ENCODE measurements at regions not wholly inside any gene's neighbourhood (a gene's known extent, or its start where the extent isn't known, plus 50 kb on each side); places are given as distances from the start of the nearest gene placed in this dataset.

DNA sequence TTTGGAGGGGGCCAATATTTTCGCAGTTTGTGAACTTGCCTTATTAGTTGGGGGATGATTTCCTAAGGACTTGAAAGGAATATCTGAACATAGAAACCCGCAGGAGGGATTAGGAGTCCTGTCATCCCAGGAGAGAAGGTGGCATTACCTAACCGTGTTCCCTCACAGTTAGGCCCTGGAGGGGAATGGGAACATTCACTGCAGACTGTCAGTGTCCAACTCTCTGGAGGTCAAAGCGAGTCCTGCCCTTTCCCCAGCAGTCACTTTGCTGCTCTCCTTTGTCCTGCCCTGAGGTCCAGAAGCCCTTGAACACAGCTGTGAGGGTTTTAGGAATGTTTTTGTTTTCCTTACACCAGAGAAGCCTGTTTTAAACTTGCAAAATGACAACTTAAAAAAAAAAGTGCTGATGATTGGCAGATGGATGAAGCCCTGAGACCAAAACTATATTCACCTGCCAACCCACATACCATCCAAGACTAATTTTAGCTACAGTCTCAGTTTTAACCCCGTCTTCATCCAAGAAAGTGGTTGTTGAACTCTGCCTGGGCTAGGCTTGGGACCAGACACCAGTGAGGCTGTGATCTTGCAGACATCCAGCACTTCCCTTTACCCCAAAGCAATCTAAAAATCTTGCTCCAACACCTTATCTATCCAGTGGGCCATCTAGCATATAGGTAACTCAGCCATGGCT, 90.5 kb upstream of the MEX3C start:
- Mint-ChIP-seq H3K36me3 (ENCODE audit: low read depth) (no peaks in the 10 kb centered on the region), H3K9me3 (peaks cover 21% of the 10 kb centered on the region)

DNA sequence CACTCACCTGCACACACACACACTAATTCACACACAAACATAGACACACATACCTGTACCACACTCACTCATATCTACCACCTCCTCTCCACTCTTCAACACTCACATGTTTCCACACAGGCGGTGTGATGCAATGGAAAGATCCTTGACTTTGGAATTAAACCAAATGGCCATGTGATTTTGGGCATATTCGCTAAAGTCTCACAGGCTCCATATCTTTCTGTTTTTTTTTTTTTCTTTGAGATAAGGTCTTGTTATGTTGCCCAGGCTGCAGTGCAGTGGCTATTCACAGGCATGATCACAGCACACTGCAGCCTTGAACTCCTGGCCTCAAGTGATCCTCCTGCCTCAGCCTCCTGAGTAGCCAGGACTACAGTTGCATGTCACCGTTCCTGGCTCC, 91.1 kb upstream of the MEX3C start:
- no peak overlapping the region for H3K27ac Mint-ChIP-seq
- H3K9me3 Mint-ChIP-seq = peaks cover 21% of the 10 kb centered on the region

More for the DNA sequence above, 90.5 kb upstream of the MEX3C start:
- H3K4me1 Mint-ChIP-seq (ENCODE audit: low read depth) = no peaks in the 10 kb centered on the region
- H3K4me3 Mint-ChIP-seq = no peak overlapping the region
- no peak overlapping the region for H3K27ac Mint-ChIP-seq
- no peaks in the 10 kb centered on the region for H3K27me3 Mint-ChIP-seq
- intact Hi-C loops (cut with micrococcal nuclease) = no loop called here

DNA sequence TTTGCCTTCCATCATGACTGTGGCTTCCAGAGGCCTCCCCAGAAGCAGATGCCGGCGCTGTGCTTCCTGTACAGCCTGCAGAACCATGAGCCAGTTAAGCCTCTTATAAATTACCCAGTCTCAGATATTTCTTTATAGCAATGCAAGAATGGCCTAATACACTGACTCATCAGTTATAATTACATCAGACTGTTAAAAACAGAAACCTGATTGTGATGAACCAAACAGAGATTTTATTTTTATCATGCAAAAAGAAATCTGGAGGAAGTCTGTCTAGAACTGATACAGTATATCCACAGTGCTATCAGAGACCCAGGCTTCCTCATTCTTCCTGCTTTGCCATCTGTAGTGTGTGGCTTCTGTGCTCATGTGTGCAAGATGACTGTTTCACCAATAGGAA, 93.4 kb upstream of the MEX3C start:
- Mint-ChIP-seq H3K9me3 (peaks cover 21% of the 10 kb centered on the region), H3K27me3 (no peaks in the 10 kb centered on the region), H3K36me3 (ENCODE audit: low read depth) (no peaks in the 10 kb centered on the region), H3K27ac (no peak overlapping the region), H3K4me1 (ENCODE audit: low read depth) (no peaks in the 10 kb centered on the region), H3K4me3 (no peak overlapping the region)
- intact Hi-C loops (cut with micrococcal nuclease) = no loop called here

More for the DNA sequence above, 91.1 kb upstream of the MEX3C start:
- H3K36me3 Mint-ChIP-seq (ENCODE audit: low read depth) = no peaks in the 10 kb centered on the region
- H3K4me1 Mint-ChIP-seq (ENCODE audit: low read depth) = no peaks in the 10 kb centered on the region
- no peak overlapping the region for H3K4me3 Mint-ChIP-seq
- H3K27me3 Mint-ChIP-seq = no peaks in the 10 kb centered on the region
- intact Hi-C loops (cut with micrococcal nuclease) = no loop called here

DNA sequence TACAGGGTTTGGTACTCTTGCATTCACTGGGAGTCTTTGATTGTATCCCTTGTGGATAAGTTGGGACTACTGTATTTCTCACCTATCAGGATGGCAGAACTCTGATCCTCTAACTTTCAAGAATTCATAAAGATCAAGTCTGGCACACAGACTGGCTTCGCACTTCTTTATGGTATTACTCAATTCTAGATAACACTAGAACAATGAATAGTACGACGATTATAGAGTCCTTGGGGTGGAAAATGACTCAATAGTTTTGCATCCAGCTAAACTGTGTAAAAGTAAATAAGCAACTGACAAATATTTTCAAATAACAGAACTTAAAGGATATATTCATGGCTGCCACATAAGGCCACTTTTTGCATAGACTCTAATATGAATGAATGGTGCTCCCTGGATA, 103.4 kb upstream of the MEX3C start:
- H3K9me3 Mint-ChIP-seq = peaks cover 4% of the 10 kb centered on the region
- no peaks in the 10 kb centered on the region for H3K4me1 Mint-ChIP-seq (ENCODE audit: low read depth)
- no peaks in the 10 kb centered on the region for H3K36me3 Mint-ChIP-seq (ENCODE audit: low read depth)
- H3K27me3 Mint-ChIP-seq = peaks cover 2% of the 10 kb centered on the region
- no peak overlapping the region for H3K27ac Mint-ChIP-seq
- H3K4me3 Mint-ChIP-seq = no peak overlapping the region
- intact Hi-C loops (cut with micrococcal nuclease) = no loop called here

DNA sequence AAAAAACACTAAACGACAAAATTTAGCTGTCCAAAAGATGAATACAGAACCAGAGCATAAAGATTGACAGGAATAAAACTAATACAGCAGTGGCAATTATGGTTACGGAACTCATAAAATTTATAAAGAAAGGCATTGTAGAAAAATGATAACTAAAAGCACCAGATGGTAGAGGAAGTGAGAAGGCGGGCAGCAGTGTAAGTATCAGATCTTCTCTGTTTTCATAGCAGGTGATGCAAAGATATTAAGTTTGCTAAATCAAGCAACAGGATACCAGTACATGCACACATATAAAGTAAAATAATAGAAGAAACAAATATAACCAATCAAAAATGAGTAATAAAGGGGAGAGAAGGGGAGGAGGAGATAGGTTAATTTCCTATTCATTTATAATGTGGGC, 103.9 kb upstream of the MEX3C start:
- intact Hi-C loops (cut with micrococcal nuclease) = no loop called here
- Mint-ChIP-seq H3K4me3 (no peak overlapping the region), H3K36me3 (ENCODE audit: low read depth) (no peaks in the 10 kb centered on the region), H3K9me3 (peaks cover 8% of the 10 kb centered on the region), H3K27ac (no peak overlapping the region), H3K27me3 (peaks cover 2% of the 10 kb centered on the region), H3K4me1 (ENCODE audit: low read depth) (no peaks in the 10 kb centered on the region)

DNA sequence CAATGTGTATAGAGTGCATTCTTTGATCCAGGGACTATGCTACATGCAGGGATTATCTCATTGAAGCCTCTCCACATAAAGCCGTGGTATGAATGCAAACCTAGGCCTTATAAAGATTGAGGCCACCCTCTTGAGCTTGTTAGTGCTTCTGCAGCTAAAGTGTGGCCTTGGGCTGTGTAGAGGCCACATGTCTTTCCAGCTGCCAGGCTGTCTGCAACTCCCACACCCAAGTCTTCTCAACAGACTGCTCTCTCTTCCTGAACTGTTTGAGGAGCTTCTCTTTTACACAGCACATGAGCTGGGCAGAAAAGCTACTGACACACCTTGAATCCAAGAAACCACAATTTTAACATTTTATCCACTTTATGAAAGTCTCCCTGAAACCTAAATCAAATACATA, 119.2 kb upstream of the MEX3C start:
- Mint-ChIP-seq H3K4me1 (ENCODE audit: low read depth) (no peaks in the 10 kb centered on the region), H3K27ac (no peak overlapping the region), H3K36me3 (ENCODE audit: low read depth) (no peaks in the 10 kb centered on the region), H3K27me3 (no peaks in the 10 kb centered on the region), H3K4me3 (no peak overlapping the region), H3K9me3 (no peaks in the 10 kb centered on the region)
- intact Hi-C loops (cut with micrococcal nuclease) = no loop called here

DNA sequence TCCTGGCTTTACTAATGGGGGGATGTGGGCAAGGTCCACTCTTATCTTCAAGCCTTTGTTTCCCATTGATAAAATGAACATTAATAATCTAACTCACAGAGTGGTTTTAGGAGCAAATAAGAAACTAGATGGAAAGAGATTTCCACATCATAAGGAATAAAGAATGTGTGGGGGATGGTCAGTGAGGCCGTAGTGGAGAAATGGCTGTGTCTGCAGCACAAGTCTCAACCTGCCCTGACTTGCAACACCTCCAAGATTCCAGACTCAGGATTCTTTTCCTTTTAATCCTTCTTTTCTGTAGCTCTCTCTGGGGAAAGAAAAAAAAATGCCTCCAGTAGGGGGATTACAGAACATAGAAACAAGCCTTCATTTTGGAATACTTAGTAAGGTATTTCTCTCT, 124.2 kb upstream of the MEX3C start:
- no peaks in the 10 kb centered on the region for H3K4me1 Mint-ChIP-seq (ENCODE audit: low read depth)
- H3K27me3 Mint-ChIP-seq = no peaks in the 10 kb centered on the region
- intact Hi-C loops (cut with micrococcal nuclease) = no loop called here
- no peak overlapping the region for H3K27ac Mint-ChIP-seq
- H3K36me3 Mint-ChIP-seq (ENCODE audit: low read depth) = no peaks in the 10 kb centered on the region
- H3K9me3 Mint-ChIP-seq = no peaks in the 10 kb centered on the region
- no peak overlapping the region for H3K4me3 Mint-ChIP-seq

DNA sequence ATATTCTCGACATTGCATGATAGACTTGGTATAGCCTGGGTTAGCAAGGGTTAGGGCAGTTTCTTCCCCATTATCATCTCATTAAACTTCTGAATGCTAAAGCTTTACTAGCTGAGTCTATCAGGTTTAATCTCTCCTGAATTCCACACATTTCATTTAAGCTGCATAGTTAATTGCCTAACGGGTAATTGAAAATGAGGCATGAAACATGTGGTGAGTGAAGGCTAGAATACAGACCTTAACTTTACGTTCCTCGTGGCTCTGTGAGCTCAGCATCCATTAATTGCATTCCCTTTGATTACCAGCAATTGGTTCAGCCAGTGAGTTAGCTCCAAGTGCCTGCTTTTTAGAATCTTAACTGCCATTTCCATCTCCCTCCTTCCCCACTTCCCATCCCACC, 126.5 kb upstream of the MEX3C start:
- Mint-ChIP-seq H3K9me3 (no peaks in the 10 kb centered on the region), H3K4me1 (ENCODE audit: low read depth) (no peaks in the 10 kb centered on the region), H3K27ac (no peak overlapping the region), H3K27me3 (no peaks in the 10 kb centered on the region), H3K36me3 (ENCODE audit: low read depth) (no peaks in the 10 kb centered on the region), H3K4me3 (no peak overlapping the region)
- intact Hi-C loops (cut with micrococcal nuclease) = no loop called here

DNA sequence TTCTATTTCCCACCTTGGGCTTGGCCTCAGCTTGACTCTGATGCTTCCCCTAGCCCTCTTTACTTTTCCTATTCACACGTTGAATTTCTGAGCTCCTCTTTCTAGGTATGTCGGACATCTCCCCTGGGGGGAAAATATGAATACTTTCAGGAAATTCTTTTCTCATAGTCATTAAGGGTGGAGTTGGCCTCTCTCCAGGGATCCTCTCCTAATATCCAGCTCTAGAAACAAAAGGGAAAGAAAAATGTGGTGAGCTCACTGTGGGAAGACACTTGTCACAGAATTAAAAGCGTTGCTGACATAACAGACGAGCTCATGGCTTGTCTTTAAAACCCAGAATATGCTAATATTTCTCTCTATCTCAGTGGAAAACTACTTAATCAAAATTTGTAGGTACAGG, 132.7 kb upstream of the MEX3C start:
- Mint-ChIP-seq H3K4me3 (no peak overlapping the region), H3K9me3 (no peaks in the 10 kb centered on the region), H3K4me1 (ENCODE audit: low read depth) (no peaks in the 10 kb centered on the region), H3K36me3 (ENCODE audit: low read depth) (no peaks in the 10 kb centered on the region), H3K27me3 (no peaks in the 10 kb centered on the region), H3K27ac (no peak overlapping the region)
- intact Hi-C loops (cut with micrococcal nuclease) = no loop called here

DNA sequence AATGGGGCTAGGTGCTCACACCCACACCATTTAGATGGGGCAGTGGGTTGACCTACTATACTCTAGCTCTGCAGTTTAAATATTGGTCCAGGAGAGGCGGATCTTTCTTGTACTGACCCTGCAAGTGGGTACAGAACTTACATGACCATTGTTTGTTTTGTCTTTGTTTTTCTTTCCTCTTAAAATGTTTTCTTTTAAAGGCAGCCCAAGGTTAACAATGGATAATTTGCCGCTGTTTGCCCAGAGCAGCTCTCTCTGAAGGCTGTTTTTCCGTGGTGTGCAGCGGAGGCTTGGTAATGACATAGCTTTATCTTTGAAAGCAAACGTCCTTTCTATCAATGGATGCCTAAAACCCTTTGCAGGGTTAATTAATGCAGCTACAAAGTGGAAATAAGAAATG, 133.3 kb upstream of the MEX3C start:
- H3K36me3 Mint-ChIP-seq (ENCODE audit: low read depth) = no peaks in the 10 kb centered on the region
- no peaks in the 10 kb centered on the region for H3K27me3 Mint-ChIP-seq
- H3K27ac Mint-ChIP-seq = no peak overlapping the region
- no peaks in the 10 kb centered on the region for H3K9me3 Mint-ChIP-seq
- H3K4me3 Mint-ChIP-seq = no peak overlapping the region
- intact Hi-C loops (cut with micrococcal nuclease) = no loop called here
- no peaks in the 10 kb centered on the region for H3K4me1 Mint-ChIP-seq (ENCODE audit: low read depth)

DNA sequence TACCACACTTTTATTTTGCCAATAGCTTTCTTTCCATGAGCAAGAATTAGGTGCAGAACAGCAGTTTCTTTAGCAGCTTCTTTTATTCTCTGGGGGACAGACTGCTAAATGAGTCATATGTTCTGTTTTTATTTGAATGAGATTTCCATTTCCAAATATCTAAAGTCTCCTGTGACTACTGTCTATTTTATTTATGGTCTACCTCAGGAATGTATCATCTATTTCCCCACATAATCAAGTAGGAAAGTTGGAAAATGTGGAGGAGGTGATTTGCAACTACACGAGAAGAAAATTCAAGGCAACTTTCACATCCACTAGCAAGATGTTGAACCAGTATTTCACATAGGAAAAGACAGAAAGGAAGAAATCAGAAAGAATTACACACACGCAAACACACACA, 139.9 kb upstream of the MEX3C start:
- Mint-ChIP-seq H3K4me1 (ENCODE audit: low read depth) (no peaks in the 10 kb centered on the region), H3K4me3 (no peak overlapping the region), H3K36me3 (ENCODE audit: low read depth) (no peaks in the 10 kb centered on the region), H3K9me3 (no peaks in the 10 kb centered on the region), H3K27ac (no peak overlapping the region), H3K27me3 (no peaks in the 10 kb centered on the region)
- intact Hi-C loops (cut with micrococcal nuclease) = no loop called here

DNA sequence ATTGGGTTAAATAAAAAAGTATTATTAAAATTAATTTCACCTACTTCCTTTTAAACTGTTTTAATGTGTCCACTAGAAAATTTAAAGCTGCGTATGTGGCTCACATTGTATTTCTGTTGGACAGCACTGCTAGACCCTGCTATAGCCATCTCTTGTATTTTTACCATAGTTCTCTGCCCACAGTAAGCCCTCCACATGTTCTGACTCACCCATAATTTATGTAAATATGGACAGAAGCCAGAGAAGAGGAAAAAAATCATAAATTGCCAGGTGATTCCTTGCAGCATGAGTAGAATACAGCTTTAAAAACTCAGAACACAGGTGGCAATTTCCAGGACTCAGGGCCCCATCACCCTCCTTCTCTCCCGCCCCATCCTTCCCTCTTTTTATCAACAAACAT, 142.4 kb upstream of the MEX3C start:
- Mint-ChIP-seq H3K9me3 (no peaks in the 10 kb centered on the region), H3K4me1 (ENCODE audit: low read depth) (no peaks in the 10 kb centered on the region), H3K27ac (no peak overlapping the region), H3K27me3 (no peaks in the 10 kb centered on the region), H3K36me3 (ENCODE audit: low read depth) (no peaks in the 10 kb centered on the region), H3K4me3 (no peak overlapping the region)
- intact Hi-C loops (cut with micrococcal nuclease) = no loop called here

DNA sequence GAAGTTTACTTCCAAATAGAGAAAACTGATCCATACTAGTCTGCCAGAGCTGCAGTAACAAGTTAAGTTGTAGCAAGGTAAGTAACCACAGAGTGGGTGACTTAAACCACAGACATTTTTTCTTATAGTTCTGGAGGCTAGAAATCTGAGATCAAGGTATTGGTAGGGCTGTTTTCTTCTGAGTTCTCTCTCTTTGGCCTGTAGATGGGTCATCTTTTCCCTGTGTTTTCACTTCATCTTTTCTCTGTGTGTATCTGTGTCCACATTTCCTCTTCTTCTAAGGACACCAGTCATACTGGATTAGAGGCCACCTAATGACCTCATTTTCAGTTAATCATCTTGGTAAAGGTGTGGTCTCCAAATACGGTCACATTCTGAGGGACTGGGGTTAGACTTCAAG, 142.9 kb upstream of the MEX3C start:
- intact Hi-C loops (cut with micrococcal nuclease) = no loop called here
- no peaks in the 10 kb centered on the region for H3K4me1 Mint-ChIP-seq (ENCODE audit: low read depth)
- H3K36me3 Mint-ChIP-seq (ENCODE audit: low read depth) = no peaks in the 10 kb centered on the region
- H3K9me3 Mint-ChIP-seq = no peaks in the 10 kb centered on the region
- no peaks in the 10 kb centered on the region for H3K27me3 Mint-ChIP-seq
- no peak overlapping the region for H3K4me3 Mint-ChIP-seq
- no peak overlapping the region for H3K27ac Mint-ChIP-seq

DNA sequence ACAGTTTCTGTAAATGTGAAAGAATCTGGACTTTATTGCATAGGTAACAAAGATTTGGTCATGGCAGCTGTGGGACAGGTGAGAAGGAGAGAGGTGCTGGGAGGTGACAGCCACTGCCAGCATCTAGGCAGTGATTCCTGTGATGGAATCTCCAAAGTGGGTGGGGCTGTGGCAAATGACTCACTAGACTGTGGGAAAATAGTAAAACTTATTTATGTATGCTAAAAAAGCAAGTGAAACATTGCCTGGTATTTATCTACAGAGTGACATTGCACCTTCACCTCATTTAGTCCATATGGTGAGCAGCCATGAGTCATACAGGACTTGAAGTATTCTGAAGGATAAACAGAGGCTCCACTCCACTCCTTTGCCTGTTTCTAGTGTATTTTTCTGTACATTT, 145.3 kb upstream of the MEX3C start:
- Mint-ChIP-seq H3K4me3 (no peak overlapping the region), H3K9me3 (no peaks in the 10 kb centered on the region), H3K27me3 (no peaks in the 10 kb centered on the region), H3K27ac (no peak overlapping the region), H3K36me3 (ENCODE audit: low read depth) (no peaks in the 10 kb centered on the region), H3K4me1 (ENCODE audit: low read depth) (no peaks in the 10 kb centered on the region)
- intact Hi-C loops (cut with micrococcal nuclease) = no loop called here

DNA sequence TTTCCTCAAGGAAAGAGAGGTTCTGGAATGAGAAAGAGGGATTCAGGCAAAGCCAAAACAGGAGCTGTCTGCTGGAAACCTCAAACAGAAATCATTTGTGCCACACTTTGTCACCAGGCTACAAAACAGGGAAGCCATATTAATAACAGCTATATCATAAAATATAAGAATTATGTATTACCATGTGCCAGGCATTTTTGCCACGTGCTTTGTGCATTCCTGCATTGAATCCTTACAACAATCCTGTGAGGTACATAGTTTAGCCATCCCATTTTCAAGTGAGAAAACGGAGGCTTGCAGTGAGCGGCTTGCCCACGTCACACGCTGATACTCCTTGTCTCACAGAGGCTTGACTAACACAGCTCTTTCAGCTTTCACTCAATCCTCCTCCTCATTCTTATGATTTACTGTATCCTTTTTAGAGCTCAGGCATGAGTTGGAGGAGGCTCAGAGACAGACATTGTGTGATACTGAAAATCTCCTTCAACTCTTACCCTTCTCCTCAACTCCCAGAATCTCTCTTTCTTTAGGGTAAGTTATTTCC, 148.4 kb upstream of the MEX3C start:
- intact Hi-C loops (cut with micrococcal nuclease) = no loop called here
- H3K4me1 Mint-ChIP-seq (ENCODE audit: low read depth) = no peaks in the 10 kb centered on the region
- H3K36me3 Mint-ChIP-seq (ENCODE audit: low read depth) = no peaks in the 10 kb centered on the region
- H3K9me3 Mint-ChIP-seq = no peaks in the 10 kb centered on the region
- H3K4me3 Mint-ChIP-seq = no peak overlapping the region
- no peak overlapping the region for H3K27ac Mint-ChIP-seq
- H3K27me3 Mint-ChIP-seq = no peaks in the 10 kb centered on the region
